Stimulated activated naive CD8-positive, alpha-beta T cell treated with anti-CD3 and anti-CD28 coated beads, Interleukin-15, Interleukin-2, amounts not matched to agents 100 U/mL and 50 U/mL, for 24 hours (primary cell): ENCODE measurements at regions not wholly inside any gene's neighbourhood (a gene's known extent, or its start where the extent isn't known, plus 50 kb on each side); places are given as distances from the start of the nearest gene placed in this dataset.
"Not testable (repeated sequence)": the region's sequence is repeated elsewhere in the genome, so short reads cannot be mapped to it uniquely, and the experiment has no call there.

Experiments used
- ATAC-seq: fragments of 150-1000 bp; cut with Tn5 transposase; one replicate; pipeline ENCODE4 v1.10.0; 2021
- DNase-seq: peaks from one replicate; pipeline ENCODE4 v3.0.0; 2021

- no peak for DNase-seq
- no peak for ATAC-seq
Observed at GRCh38 chr9:102506406-102506805, 488.7 kb upstream of the CYLC2 start.

DNA sequence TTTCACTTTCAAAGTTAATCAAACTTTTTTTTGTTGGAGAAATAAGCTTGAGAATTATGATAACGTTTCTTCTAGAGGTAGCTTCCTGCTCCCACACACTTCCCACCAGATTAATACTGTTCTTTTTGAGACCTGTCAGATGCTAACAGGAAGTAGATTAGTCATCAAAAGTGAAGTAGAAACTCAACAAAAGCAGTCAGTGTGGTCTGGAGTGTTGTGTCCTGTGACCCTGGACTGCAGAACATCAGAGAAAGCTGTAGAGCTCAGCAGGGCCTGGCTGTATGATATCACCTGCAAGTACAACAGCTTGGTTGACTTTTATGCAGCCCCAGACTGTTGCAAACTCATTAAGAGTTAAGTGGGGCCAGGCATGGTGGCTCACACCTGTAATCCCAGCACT is 495.7 kb upstream of the CYLC2 start:
- DNase-seq (no peak), ATAC-seq (peak; percentile 14)

GRCh38 chr9:102497709-102498108 is 497.4 kb upstream of the CYLC2 start:
- DNase-seq (no peak), ATAC-seq (no peak)

DNA sequence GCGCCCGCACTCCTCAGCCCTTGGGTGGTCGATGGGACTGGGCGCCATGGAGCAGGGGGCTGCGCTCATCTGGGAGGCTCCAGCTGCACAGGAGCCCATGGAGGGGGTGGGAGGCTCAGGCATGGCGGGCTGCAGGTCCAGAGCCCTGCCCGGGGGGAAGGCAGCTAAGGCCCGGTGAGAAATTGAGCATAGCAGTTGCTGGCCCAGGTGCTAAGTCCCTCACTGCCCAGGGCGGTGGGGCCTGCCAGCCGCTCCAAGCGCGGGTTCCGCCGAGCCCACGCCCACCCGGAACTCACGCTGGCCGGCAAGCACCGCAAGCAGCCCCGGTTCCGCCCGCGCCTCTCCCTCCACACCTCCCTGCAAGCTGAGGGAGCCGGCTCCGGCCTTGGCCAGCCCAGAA is 508.2 kb upstream of the CYLC2 start:
- not testable (repeated sequence) for DNase-seq, ATAC-seq

- DNase-seq (no peak), ATAC-seq (no peak)
Observed at GRCh38 chr9:102483651-102484050, 511.5 kb upstream of the CYLC2 start.

GRCh38 chr9:102482776-102483175 is 512.4 kb upstream of the CYLC2 start:
- DNase-seq: no peak
- no peak for ATAC-seq

- no peak for DNase-seq
- ATAC-seq: no peak
Observed at GRCh38 chr9:102479191-102479590, 515.9 kb upstream of the CYLC2 start.

GRCh38 chr9:102474357-102474756 is 520.8 kb upstream of the CYLC2 start:
- DNase-seq (no peak), ATAC-seq (no peak)

DNA sequence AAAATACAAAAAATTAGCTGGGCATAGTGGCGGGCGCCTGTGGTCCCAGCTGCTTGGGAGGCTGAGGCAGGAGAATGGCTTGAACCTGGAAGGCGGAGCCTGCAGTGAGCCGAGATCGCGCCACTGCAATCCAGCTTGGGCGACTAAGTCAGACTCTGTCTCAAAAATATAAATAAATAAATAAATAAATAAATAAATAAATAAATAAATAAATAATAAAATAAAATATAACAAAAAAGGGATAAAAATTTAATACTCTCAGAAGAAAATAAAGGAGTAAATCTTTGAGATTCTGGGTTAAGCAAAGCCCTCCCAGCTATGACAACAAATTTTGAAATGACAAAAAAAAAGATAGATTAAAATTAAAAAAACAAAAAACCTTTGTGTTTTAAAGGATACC is 525.7 kb upstream of the CYLC2 start:
- DNase-seq, ATAC-seq: not testable (repeated sequence)

- ATAC-seq (no peak), DNase-seq (no peak)
Observed at GRCh38 chr9:102461156-102461819, 533.8 kb upstream of the CYLC2 start.

GRCh38 chr9:102459828-102460227 is 535.3 kb upstream of the CYLC2 start:
- DNase-seq (no peak), ATAC-seq (peak; percentile 32)

GRCh38 chr9:102456562-102456961 is 538.6 kb upstream of the CYLC2 start:
- ATAC-seq: no peak
- DNase-seq: no peak

DNA sequence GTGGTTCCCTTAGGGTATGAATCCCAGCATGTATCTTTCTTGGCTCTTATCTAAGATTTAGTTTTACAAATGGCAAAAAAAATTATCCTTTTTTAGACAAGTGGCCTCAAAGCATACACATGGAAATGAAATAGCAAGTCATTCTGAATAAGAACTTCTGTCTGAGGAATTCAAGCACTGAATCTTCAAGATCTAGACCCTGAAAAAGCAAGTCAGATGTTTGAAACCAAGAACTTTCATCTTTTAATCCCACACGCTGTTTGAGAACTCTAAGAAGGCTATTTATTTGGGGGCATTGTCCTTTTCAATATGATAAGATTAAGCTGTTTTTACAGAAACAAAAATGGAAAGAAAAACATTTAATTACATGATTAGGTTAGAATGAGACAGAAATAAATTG is 549.2 kb upstream of the CYLC2 start:
- no peak for ATAC-seq

GRCh38 chr9:102445181-102445747 is 549.9 kb upstream of the CYLC2 start:
- DNase-seq: no peak
- no peak for ATAC-seq

More for the DNA sequence above, 549.2 kb upstream of the CYLC2 start:
- DNase-seq: no peak

DNA sequence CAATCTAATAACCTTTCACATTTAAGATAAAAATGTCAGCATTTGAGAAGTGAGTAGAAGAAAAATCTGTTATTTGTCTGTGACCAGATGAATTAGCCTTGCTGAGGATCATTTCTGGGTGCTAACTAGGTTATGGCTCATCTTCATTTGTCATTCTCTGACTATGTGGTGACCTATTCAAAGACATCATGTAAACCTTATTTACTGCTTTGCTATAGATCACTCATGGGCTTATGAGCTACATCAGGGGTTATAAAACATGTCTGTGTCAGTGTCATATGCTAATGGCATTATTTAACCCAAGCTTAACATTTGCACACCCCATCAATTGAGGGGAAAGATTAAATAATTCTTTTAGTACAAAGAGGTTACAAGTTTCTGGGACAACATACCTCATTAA is 555.5 kb upstream of the CYLC2 start:
- ATAC-seq (no peak), DNase-seq (no peak)

- not testable (repeated sequence) for DNase-seq, ATAC-seq
Observed at GRCh38 chr9:102436599-102436998, 558.5 kb upstream of the CYLC2 start.

- ATAC-seq: no peak
Observed at GRCh38 chr9:102435427-102435826, 559.7 kb upstream of the CYLC2 start.

DNA sequence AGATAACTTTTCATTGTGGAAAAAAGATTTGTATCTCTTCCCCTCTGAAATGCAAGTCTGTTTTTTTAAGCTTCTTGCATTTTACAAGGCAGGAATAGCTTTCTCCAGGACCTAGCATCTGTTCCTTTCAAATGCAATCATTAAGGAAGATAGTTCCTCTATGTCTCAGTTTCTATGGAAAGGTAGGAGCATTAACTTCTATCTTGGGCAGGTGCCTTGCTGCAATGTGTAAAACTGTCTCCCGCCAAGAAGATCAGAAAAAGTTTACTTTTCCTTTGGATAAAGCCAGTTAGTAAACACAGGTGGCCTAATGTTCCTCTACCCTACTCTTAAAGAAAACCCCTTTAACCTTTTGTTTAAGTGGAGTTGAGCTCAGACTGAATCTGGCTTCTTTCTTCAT is 560.6 kb upstream of the CYLC2 start:
- no peak for ATAC-seq
- DNase-seq: no peak

More at GRCh38 chr9:102435427-102435826, 559.7 kb upstream of the CYLC2 start:
- DNase-seq: no peak

GRCh38 chr9:102428305-102428704 is 566.8 kb upstream of the CYLC2 start:
- DNase-seq: no peak
- ATAC-seq: no peak

- ATAC-seq: not testable (repeated sequence)
Observed at GRCh38 chr9:102416251-102416650, 578.9 kb upstream of the CYLC2 start.

GRCh38 chr9:102405218-102405867 is 589.8 kb upstream of the CYLC2 start:
- DNase-seq: no peak

More at GRCh38 chr9:102416251-102416650, 578.9 kb upstream of the CYLC2 start:
- not testable (repeated sequence) for DNase-seq

GRCh38 chr9:102403514-102403913 is 591.6 kb upstream of the CYLC2 start:
- DNase-seq (no peak), ATAC-seq (no peak)

More at GRCh38 chr9:102405218-102405867, 589.8 kb upstream of the CYLC2 start:
- no peak for ATAC-seq

DNA sequence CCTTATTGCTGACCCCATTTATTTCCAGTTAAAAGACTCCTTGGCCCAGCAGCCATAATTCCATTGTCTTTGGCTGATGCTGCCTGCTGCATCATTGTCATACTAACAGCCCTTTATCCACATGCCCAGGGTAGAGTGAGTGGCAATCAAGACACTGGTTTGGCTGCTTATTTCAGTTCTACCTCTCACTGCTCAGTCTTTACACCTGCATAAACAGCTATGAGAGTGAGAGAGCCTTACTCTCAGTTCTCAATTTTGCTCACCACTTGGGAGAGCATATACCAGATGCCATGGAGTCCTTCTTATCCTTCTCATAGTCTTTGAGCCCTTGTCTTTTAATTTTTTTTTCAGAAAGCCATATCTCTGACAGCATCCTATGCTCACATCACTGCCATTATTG is 596.9 kb upstream of the CYLC2 start:
- ATAC-seq (no peak), DNase-seq (no peak)
